OCI-LY7 (cell line): ENCODE measurements at regions not wholly inside any gene's neighbourhood (a gene's known extent, or its start where the extent isn't known, plus 50 kb on each side); places are given as distances from the start of the nearest gene placed in this dataset.

ENCODE experiments used
- BruUV-seq: library from RNA; stranded (reverse); fragments of 400-500 nt; replicated peaks from 2 replicates; lab custom pipeline; 2021; lab: Mats Ljungman, UMichigan
- CTCF ChIA-PET: fragments of 300-600 bp; sonication (Branson Sonifier 250); formaldehyde crosslinking; loops from one replicate; lab custom pipeline; 2022; ENCODE audit warnings: antibody characterized with exemption; ENCODE audit not compliant: unreplicated experiment; lab: Charles Lee
- POLR2A ChIA-PET: fragments of 300-600 bp; sonication (Branson Sonifier 250); formaldehyde crosslinking; loops from one replicate; lab custom pipeline; 2022; ENCODE audit warnings: antibody characterized with exemption; lab: Charles Lee
- DNase-seq: peaks from one replicate; pipeline ENCODE4 v3.0.0-alpha.2; 2015; ENCODE audit warnings: low spot score
- H2AFZ ChIP-seq: fragments of 200-600 bp; sonication (generic), shearing (Covaris generic); 2 replicates; pipeline ENCODE4 v1.6.1; 2014; ENCODE audit warnings: mild to moderate bottlenecking, antibody characterized with exemption, low read length, moderate library complexity
- H3K27ac ChIP-seq: fragments of 200-600 bp; sonication (generic); 2 replicates; pipeline ENCODE4 v1.5.1; 2014; ENCODE audit warnings: mixed run types, low read depth, mild to moderate bottlenecking, moderate library complexity, low read length, inconsistent platforms; ENCODE audit not compliant: poor library complexity, severe bottlenecking
- H3K36me3 ChIP-seq: fragments of 200-600 bp; sonication (generic); 2 replicates; pipeline ENCODE4 v1.6.1; 2014; ENCODE audit warnings: mild to moderate bottlenecking, antibody characterized with exemption, low read length, moderate library complexity, mixed read lengths; ENCODE audit not compliant: insufficient read depth
- H3K4me1 ChIP-seq: fragments of 200-600 bp; sonication (generic); 2 replicates; pipeline ENCODE4 v1.5.1; 2014; ENCODE audit warnings: mild to moderate bottlenecking, low read length; ENCODE audit not compliant: insufficient read depth, poor library complexity, severe bottlenecking
- H3K4me2 ChIP-seq: fragments of 200-600 bp; sonication (generic); 2 replicates; pipeline ENCODE4 v1.6.1; 2014; ENCODE audit warnings: mild to moderate bottlenecking, low read length
- H3K4me3 ChIP-seq: fragments of 200-600 bp; sonication (generic); 2 replicates; pipeline ENCODE4 v1.5.1; 2014; ENCODE audit warnings: mild to moderate bottlenecking, low read depth, low read length; ENCODE audit not compliant: poor library complexity, severe bottlenecking
- H3K79me2 ChIP-seq: fragments of 200-600 bp; sonication (generic); 2 replicates; pipeline ENCODE4 v1.6.1; 2016; ENCODE audit warnings: low read depth, mild to moderate bottlenecking, low read length, moderate library complexity, mixed read lengths; ENCODE audit not compliant: insufficient read depth
- H3K9me2 ChIP-seq: fragments of 200-600 bp; sonication (generic); 2 replicates; pipeline ENCODE4 v1.6.1; 2016; ENCODE audit warnings: mild to moderate bottlenecking, low read length, mixed read lengths; ENCODE audit not compliant: insufficient read depth
- H3K9me3 ChIP-seq: fragments of 200-600 bp; sonication (generic); 2 replicates; pipeline ENCODE4 v1.6.1; 2014; ENCODE audit warnings: mild to moderate bottlenecking, mixed run types, low read length, mixed read lengths
- H4K20me1 ChIP-seq: fragments of 200-600 bp; sonication (generic); 2 replicates; pipeline ENCODE4 v1.6.1; 2014; ENCODE audit warnings: mild to moderate bottlenecking, antibody characterized with exemption, low read length, moderate library complexity, mixed read lengths; ENCODE audit not compliant: insufficient read depth
- EZH2phosphoT487 ChIP-seq: fragments of 200-600 bp; sonication (generic); IDR thresholded peaks from 2 replicates; pipeline ENCODE4 v1.6.1; 2018; ENCODE audit warnings: low read depth, borderline replicate concordance, mild to moderate bottlenecking, mixed run types, antibody characterized with exemption, low read length, moderate library complexity, mixed read lengths
- intact Hi-C: fragments of 100-400 bp; cut with micrococcal nuclease; formaldehyde crosslinking; loops from one replicate; pipeline ENCODE4 v1.10.0; 2022; ENCODE audit not compliant: unreplicated experiment
- TF ChIP-seq, protein P1 (sequence below): fragments of 200-600 bp; sonication (generic); conservative IDR thresholded peaks from 2 replicates; pipeline ENCODE4 v1.5.1; 2014; ENCODE audit warnings: mild to moderate bottlenecking, antibody characterized with exemption, low read length, moderate library complexity, mixed read lengths

DNA sequence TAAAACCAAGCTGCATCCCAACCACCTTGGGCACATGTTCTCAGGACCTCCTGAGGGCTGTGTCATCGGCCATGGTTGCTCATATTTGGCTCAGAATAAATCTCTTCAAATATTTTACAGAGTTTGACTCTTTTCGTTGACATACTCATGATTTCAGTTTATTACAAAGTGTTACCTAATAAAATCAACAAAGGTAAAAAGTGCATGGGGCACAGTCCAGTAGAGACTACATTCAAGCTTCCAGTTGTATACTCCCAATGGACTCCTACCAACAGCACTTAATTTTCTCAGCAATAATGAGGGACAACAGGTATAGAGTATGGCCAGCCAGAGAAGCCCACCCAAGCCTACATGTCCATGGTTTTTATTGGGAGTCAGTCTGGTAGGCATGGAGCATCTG is 347.9 kb upstream of the FAT3 start:
- POLR2A ChIA-PET: no interaction called here
- BruUV-seq: no TSS peak
- H3K9me2 ChIP-seq: no peaks in the 10 kb centered on the region
- intact Hi-C loops: no loop called here
- H2AFZ ChIP-seq: no peak overlapping the region
- no peak overlapping the region for H3K27ac ChIP-seq
- no peaks in the 10 kb centered on the region for H4K20me1 ChIP-seq
- no peak overlapping the region for H3K4me2 ChIP-seq
- no peak for DNase-seq
- no peaks in the 10 kb centered on the region for H3K9me3 ChIP-seq
- CTCF ChIA-PET: no interaction called here
- H3K4me3 ChIP-seq: no peak overlapping the region
- H3K36me3 ChIP-seq: no peaks in the 10 kb centered on the region
- H3K79me2 ChIP-seq: no peaks in the 10 kb centered on the region
- no peak for TF ChIP-seq EZH2phosphoT487
- TF ChIP-seq, protein P1, sequence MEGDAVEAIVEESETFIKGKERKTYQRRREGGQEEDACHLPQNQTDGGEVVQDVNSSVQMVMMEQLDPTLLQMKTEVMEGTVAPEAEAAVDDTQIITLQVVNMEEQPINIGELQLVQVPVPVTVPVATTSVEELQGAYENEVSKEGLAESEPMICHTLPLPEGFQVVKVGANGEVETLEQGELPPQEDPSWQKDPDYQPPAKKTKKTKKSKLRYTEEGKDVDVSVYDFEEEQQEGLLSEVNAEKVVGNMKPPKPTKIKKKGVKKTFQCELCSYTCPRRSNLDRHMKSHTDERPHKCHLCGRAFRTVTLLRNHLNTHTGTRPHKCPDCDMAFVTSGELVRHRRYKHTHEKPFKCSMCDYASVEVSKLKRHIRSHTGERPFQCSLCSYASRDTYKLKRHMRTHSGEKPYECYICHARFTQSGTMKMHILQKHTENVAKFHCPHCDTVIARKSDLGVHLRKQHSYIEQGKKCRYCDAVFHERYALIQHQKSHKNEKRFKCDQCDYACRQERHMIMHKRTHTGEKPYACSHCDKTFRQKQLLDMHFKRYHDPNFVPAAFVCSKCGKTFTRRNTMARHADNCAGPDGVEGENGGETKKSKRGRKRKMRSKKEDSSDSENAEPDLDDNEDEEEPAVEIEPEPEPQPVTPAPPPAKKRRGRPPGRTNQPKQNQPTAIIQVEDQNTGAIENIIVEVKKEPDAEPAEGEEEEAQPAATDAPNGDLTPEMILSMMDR: no peak
- H3K4me1 ChIP-seq: no peaks in the 10 kb centered on the region

DNA sequence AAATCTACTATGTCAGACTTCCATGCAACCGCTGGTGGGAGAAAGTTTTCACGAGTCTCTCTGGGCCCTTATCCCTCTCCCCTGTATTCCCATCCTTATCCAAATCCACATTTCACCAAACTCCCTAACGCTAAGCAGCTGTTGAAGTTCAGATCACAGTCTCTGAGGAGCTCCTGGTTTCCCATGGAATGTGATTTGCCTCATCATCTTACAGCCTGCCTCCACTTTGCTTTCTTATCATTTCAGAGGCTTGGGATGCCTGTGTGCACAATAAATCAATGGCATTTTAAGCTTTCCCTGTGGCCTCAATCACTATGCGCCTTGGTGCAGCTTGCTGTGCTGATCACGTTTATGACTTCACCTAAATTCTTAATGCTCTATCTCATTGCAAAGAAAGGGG is 352.4 kb upstream of the FAT3 start:
- ChIA-PET POLR2A (no interaction called here), CTCF (no interaction called here)
- Histone ChIP-seq H3K36me3 (no peaks in the 10 kb centered on the region), H4K20me1 (no peaks in the 10 kb centered on the region), H3K4me3 (no peak overlapping the region), H3K9me3 (no peaks in the 10 kb centered on the region), H3K79me2 (no peaks in the 10 kb centered on the region), H3K9me2 (no peaks in the 10 kb centered on the region), H2AFZ (no peak overlapping the region), H3K4me2 (no peak overlapping the region), H3K27ac (no peak overlapping the region), H3K4me1 (no peaks in the 10 kb centered on the region)
- intact Hi-C loops: no loop called here
- TF ChIP-seq EZH2phosphoT487: no peak
- TF ChIP-seq, protein P1: no peak
- DNase-seq: no peak
- BruUV-seq: no TSS peak

DNA sequence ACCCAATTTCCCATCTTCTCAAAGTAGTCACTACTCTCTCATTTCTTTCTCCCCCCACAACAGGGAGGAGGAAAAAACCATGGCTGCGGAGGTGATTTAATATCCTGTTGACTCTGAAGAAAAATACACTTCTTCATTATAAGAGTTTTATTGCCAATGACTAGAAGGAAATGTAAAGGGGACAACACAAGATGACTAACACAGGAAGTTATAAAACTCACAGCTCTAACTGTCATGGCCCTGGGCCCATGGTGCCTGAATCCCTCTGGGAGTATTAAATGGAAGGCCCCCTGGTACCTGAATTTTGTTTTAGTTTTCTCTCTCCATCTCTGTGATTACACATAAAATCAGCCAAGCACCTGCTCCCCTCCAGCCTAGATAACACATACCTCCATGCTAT is 352.8 kb upstream of the FAT3 start:
- BruUV-seq: no TSS peak
- no peaks in the 10 kb centered on the region for H3K36me3 ChIP-seq
- H3K4me3 ChIP-seq: no peak overlapping the region
- no peak for DNase-seq
- no peak overlapping the region for H3K27ac ChIP-seq
- H2AFZ ChIP-seq: no peak overlapping the region
- H3K4me1 ChIP-seq: no peaks in the 10 kb centered on the region
- intact Hi-C loops: no loop called here
- H3K4me2 ChIP-seq: no peak overlapping the region
- ChIA-PET POLR2A (interaction anchor here (0.6 kb wide), 1 partner anchor 699 kb away, joined by 3 read pairs; no protein-coding TSS in a partner anchor), CTCF (no interaction called here)
- no peaks in the 10 kb centered on the region for H3K9me3 ChIP-seq
- no peak for TF ChIP-seq EZH2phosphoT487
- TF ChIP-seq, protein P1: no peak
- no peaks in the 10 kb centered on the region for H3K9me2 ChIP-seq
- no peaks in the 10 kb centered on the region for H4K20me1 ChIP-seq
- H3K79me2 ChIP-seq: no peaks in the 10 kb centered on the region
